AML-193 (cell line): ENCODE measurements at regions not wholly inside any gene's neighbourhood (a gene's known extent, or its start where the extent isn't known, plus 50 kb on each side); places are given as distances from the start of the nearest gene placed in this dataset.
"Not testable (repeated sequence)": the region's sequence is repeated elsewhere in the genome, so short reads cannot be mapped to it uniquely, and the experiment has no call there.

Experiments used
- DNase-seq, 2 experiments: peaks; one replicate each; lab custom pipeline; 2025; lab: John Stamatoyannopoulos, UW

DNA sequence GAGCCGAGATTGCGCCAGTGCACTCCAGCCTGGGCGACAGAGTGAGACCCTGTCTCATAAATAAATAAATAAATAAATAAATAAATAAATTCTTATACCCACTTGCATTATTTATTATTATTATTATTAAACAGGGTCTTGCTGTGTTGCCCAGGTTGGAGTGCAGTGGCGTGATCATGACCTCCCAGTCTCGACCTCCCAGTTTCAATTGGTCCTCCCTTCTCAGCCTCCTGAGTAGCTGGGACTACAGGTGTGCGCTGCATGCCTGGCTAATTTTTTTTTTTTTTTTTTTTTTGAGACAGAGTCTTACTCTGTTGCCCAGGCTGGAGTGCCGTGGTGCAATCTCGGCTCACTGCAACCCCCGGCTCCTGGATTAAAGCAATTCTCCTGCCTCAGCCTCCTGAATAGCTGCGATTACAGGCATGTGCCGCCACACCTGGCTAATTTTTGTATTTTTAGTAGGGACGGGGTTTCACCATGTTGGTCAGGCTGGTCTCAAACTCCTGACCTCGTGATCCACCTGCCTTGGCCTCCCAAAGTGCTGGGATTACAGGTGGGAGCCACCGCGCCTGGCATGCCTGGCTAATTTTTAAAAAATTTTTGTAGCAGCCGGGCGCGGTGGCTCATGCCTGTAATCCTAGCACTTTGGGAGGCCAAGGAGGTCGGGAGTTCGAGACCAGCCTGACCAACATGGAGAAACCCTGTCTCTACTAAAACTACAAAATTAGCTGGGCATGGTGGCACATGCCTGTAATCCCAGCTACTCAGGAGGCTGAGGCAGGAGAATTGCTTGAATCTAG lies 150.2 kb downstream of the SEC14L1 start:
- not testable (repeated sequence) for DNase-seq

DNA sequence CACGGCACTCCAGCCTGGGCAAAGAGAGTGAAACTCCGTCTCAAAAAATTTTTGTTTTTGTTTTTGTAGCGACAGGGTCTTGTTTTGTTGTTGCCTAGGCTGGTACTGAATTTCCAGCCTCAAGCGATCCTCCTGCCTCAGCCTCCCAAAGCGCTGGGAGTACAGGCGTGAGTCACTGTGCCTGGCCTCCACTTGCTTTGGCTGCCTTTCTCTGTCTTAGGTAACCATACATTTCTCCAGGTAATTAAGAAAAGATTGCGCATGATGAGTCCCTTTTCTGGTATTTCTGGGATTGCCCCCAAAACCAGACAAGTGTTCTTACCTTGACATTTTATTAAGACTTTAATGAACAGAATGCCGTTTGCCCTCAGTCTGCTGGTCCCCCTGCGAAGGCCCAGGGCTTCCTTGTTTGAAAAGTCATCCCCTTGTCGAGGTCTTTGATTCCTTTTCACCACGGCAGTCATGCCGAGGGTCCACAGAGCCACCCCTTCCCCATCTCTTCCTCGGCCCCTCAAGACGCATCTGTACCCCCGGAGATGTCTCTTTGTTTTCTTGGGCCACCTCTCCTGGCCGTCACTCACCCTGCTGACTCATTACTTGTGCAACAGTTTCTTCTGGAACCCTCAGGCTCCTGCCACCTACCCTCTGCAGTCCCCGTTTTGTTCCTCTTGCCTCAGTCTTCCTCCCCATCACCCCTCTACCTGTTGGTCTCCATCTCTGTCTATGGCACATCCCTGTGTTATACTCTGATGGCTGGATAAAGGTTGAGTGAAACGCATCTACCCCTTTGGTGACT lies 151.0 kb downstream of the SEC14L1 start:
- no peak for DNase-seq

DNA sequence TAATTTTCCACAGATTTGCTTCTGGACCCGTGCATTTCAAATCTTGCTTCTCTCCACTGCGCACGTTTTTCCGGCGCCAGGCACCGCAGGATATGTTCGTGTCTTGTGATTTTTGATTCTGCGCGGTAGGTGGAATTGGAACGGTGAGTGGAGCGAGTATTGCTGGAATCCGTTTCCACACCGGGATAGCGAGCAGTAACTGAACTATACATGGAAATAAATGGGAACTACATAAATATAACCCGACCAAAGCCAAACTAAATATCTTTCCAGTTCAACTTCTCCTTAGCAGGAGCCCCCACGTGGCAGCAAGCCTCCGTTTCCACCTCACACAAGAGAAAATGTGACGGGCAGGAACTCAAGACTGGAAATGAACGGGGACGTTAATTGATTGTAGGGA lies 154.0 kb downstream of the SEC14L1 start:
- no peak for DNase-seq

DNA sequence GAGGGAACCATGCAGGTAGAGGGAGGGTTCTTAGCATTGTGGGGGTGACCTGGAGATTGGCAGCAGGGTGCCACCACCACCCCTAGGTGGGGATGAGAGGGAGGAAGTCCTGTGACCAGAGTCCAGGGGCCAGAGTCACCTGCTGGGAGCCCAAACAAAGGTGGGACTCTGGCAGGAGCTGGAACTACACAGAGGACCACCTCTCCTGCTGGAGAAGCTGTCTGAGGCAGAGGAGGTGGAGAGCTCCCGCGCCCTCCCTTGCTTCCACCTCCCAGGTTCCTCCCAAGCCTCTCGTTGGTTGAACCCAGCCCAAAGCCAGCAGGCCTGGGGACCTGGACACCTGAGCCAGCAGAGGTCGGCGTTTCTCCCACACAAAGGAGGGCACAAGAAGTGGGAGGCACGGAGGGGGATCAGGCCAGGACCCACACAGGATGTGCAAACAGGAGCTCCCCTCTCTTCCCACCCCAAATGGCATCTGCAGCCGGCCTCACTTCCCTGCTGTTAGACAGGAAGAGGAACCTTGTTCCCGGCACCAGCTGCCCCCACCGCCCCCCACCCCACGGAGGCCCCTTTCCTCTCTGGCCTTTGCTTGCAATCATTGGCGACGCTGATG lies 154.6 kb downstream of the SEC14L1 start:
- no peak for DNase-seq

DNA sequence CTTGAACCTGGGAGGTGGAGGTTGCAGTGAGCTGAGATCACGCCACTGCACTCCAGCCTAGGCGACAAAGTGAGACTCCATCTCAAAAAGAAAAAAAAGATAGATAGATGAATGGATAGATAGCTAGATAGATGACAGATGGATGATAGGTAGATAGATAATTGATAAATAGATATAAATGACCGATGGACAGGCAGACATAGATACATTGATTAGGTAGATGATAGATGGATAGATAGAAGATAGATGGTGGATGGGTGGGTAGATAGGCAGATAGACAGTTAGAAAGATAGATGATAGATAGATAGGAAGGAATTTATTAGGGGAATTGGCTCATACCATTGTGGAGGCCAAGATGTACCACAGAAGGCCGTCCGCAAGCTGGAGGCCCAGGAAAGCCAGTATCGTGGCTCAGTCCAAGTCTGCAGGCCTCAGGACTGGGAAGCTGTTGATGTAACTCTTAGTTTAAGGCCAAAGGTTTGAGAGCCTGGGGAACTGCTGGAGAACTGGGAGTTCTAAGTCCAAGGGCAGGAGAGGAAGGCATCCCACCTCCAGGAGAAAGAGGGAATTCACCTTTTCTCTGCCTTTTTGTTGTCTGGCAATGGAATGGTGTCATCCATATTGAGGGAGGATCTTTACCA lies 156.1 kb downstream of the SEC14L1 start:
- no peak for DNase-seq

DNA sequence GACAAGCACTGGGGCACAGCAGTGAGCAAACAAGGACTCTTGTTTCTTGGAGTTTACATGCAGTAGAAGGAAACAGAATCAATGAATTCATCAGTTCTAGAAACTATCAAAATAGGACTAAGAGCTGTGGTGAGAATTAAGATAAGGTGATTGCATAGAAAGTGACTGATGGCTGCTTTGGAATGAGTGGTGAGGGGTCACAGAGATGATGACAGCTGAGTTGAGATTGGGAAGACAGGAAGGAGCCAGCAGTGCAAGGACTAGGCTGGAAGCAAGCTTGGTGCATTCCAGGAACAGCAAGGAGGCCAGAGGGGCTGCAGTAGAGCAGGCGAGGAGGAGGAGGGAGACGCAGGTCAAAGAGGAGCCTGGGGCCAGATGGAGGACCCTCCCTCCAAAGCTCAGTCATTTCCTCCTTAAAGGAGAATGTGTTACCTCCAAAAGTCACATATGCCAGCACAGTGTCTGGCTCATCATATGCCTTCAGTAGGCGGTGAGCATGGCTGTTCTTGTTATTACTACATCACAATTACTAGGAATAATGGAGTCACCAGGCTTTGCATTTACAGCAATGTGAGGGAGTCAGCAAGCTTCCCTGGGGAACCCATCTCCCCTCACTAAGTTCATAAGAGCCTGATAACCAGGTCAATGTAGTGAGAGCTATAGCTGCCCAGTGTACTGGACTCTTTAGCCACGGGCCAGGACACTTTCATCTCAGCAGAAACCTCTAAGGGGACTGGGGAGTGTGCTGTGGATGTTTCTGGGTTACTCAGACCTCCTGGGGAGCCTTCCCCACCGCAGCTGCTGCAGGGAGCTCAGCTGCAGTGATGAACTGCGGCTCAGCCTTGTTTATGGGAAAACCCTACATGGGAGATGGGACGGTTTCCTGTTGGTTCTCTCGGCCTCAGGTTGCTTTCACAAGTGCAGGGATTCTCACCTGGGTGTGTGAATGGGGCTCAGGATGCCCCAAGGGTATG lies 157.2 kb downstream of the SEC14L1 start:
- no peak for DNase-seq

DNA sequence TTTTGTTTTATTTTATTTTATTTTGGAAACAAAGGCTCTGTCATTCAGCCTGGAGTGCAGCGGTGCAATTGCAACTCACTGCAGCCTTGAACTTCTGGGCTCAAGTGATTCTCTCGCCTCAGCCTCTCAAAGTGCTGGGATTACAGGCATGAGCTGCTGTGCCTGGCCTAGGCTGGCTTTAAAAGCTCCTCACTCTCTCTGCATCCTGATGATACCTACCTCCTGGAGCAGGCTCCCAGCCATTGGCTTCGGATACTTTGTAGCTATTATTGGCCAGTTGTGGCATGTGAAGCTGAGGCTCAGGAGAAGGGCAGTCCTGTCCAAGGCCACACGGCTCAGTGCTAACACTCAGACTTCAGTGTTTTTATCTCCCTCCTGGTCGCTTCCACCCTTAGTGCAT lies 158.0 kb downstream of the SEC14L1 start:
- no peak for DNase-seq

DNA sequence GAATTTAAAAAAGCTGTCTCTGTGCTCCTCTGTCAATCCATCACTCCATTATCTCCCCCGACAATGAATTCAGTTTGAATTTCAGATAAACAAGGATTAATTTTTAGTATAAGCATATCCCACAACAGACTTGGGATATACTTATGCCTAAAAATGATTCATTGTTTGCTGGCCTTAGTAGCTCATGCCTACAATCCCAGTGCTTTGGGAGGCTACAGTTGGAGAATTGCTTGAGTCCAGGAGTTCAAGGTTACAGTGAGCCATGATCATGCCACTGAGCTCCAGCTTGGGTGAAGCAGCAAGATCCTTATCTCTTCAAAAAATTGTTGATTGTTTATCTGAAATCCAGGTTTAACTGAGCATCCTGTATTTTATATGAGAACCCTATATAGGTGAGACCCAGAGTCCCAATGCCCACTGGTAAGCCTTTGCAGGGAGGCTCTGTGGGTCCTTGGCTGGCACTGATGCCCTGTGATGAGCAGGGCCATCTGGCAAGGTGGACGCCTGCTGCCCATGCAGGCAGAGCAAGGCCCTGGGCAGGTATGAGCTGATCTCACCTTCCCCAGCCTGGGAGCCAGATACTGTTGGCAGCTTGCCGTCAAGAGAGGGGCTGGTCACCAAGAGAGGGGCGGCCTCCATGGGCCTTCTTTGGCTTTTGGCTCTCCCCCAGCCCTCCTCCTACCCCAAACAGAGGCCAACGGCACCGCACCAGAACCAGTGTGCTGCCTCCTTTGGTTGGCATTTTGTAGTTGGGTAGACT lies 158.7 kb downstream of the SEC14L1 start:
- DNase-seq, result no peak

DNA sequence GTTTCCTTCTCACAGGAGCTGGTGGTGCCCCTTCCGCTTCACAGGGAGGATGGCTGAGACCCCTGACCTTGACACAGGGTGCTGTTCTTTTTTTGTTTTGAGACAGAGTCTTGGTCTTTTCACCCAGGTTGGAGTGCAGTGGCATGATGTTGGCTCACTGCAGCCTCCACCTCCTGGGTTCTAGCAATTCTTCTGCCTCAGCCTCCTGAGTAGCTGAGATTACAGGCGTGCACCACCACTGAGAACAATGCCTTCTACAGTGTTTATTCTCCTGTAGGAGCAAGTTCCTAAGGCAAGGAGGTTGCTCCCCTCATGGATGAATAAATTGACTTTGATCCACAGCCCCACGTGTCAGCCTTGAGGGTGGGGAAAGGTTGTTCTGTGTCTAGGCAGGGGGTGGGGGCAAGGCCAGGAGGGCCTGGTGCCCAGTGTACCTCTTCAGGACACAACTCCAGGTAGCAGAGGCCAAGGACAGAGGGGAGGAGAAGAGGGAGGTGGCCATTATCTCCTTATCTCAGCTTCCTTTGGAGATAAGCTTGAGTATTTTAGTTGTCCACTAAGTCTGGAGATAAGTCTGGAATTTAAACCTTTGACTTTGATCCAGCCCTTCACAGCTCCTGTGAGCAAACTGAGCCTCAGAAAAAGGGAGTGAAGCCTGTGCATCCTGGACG lies 159.4 kb downstream of the SEC14L1 start:
- DNase-seq, result no peak

DNA sequence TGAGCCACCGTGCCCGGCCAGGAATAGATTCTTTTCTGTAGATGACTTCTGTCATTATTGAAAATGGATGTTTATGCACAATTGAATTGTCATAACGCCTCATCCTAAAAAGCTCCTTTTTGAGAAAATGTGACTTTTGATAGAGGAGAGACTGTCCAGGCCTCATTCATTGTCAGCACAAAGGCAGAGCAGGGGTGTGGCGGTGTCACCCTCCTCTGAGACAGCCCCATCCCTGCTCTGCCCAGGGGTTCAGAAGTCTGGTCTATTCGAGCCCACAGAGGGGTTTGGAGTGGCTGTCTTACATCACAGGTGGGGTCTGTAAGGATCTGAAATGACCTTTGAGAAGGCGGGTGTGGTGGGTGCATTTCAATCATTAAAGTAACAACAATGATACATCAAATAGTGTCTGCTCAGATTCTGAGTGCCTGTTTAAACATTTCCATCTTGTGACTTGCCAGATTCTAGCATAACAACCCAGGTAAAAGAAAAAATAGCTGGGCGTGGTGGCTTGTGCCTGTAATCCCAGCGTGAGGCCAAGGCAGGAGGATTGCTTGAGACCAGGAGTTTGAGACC lies 161.0 kb downstream of the SEC14L1 start:
- DNase-seq, result no peak

DNA sequence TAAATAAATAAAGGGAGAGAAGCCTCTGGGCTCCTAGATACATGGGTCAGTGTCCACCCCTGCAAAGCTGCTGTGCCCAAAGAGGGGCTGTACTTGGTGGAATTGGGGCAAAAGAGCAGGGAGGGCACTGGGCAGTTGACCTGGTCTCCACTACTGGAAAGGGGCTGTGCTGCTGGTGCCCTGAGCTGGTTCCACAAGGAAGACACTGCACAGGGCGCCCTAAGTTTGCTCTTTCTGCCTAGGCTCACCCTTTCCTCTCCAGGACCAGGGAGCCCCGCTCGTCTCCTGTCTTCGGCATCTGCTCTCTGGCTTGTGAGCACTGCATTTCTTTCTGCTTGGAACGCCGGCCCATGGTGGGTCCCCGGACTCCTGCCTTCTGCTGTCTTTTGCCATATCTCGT lies 161.9 kb downstream of the SEC14L1 start:
- no peak for DNase-seq

DNA sequence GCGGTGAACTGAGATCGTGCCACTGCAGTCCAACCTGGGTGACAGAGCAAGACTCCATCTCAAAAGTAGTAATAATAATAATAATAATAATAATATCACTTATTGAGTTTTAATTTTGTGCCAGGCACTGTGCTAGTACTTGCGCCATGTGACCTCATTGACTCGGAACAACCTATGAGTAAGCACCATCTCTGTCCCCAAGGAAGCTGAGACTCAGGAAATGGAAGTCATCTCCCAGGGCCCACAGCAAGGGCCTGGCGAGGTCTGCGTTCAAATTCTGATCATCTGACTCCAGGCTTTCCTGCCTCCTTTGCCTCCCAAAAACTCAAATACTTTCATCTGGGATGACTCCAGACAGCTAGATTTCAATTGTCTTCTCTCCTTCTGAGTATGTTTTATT lies 162.9 kb downstream of the SEC14L1 start:
- no peak for DNase-seq

DNA sequence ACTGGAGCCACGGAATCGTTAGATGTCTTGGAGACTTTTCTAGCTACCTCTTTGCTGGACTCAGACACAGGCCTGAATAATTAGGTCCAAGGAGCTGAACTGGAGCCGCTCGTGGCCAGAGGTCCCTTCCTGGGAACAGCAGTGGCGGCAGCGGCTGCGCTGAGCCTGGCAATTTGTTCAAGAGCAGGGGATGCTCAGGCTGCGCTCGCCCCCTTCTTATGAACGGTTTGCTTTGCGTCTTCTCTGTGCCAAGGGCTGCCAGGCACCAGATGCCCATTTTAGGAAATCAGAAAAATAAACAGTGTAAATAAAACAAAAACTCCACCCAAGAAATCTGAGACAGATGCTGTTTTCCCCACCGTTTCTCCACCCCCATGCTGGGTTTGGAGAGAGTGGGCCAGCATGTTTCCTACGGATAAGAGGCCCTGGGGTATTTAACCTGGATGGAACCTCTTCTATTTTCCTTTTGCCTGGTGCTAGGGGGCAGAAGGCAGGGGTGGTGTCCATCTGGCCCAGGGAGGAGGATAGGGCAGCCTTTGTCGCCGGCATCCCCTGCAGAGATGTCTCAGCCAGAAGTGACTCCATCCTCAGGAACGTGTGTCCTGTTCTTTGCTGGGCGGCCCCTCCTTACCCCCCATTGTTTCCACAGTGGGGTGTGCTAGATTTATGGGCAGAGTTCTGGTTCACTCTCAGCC lies 163.4 kb downstream of the SEC14L1 start:
- DNase-seq, result no peak

DNA sequence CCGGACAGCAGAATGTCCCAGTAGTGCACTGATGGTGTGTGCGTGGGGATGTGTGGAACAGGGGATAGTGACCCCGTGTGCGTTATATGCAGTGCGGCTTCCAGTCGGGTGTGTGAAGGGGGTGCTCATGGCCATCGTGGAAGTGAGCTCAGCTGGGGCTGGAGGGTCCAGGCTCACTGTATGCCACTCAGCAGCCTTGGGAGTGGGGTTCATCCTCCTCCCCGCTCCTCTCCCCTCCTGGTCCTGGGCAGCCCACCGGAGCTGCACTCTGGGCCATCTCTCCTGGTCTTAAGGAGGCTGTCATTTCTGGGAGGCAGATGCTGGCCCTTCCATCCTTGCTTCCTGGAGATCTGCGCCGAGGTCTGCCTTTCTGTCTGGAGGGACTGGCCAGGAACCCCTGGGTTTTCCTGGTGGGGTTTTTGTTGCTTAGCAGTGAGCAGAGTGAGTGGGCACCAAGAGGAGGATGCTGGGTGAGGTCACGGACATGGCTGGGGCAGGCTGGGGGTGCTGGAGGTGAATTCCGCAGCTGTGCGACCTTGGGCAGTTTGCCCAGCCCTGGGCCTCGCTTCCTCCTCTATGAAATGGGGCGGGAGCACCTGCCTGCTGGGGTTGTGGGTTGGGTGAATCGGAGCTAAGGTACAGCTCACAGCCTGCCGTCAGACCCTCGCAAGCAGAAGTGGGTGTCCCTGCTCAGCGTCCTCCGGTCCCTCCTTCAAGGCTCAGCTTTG lies 164.1 kb downstream of the SEC14L1 start:
- no peak for DNase-seq

DNA sequence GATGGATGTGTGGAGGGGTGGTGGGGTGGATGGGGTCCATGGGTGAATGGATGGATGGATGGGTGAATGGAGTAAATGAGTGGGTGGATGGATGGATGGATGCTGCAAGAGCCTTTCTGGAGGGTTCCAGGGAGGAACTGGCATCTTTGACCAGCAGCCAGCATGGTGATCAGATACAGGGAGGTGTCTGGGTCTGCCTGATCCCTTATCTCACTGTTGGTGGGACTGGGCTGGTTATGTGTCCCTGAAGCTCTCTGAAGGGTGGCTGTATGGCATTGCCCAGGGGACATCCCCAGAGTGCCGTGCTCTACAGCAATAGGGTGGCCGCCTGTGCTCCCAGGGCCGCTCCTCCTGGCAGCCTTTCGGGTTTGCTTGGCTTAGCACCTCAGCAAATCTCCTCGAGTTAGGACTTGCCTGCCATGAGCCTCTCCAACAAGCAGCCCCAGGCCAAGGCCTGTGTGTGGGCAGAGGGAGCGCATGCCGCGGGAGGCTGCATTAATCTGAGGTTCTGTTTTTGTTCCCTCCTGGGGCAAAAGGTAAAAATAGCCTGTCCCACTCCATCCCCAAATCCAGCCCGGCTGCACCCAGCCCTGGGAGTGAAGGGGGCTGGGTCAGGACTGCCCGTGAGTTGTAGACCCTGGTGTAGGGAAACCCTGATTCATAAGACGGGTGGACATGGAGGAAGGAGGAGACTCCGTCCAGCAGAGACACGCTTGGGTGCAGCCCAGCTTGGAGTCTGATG lies 165.4 kb downstream of the SEC14L1 start:
- DNase-seq, result no peak

DNA sequence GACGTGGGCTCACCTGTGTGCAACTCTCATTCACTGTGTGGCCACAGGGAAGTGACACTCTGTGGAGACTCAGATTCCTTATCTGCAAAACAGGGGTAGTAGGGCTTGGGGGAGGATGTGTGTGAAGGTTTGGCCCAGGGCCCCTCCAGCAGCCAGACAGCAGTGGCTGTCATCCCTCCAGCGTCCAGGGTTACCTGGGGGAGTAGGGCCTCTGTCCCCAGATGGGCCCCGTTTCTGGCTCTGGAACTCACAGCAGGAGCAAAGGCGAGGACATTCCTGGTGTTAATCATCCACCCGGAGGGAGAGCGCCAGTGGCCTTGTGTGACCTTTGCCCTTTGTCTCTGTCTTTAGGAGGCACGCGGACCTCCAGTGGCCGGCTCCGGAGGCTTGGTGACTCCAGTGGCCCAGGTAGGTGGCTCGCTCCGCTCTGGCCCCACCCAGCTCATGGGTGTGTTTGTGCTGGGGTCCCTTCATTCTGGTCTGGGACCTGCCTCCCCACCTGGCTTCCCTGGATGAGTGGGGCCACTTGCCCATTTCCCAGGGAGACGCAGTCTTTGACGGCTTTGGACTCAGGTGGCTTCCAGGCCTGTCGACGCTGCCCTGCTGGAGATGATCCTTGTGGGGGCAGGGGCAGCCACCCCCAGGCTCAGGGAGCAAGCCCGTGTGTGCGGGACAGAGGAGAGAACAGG lies 166.2 kb downstream of the SEC14L1 start:
- no peak for DNase-seq
